PC-3 (cell line): ENCODE measurements at regions not wholly inside any gene's neighbourhood (a gene's known extent, or its start where the extent isn't known, plus 50 kb on each side); places are given as distances from the start of the nearest gene placed in this dataset.

Source experiments
- EZH2 ChIP-seq: fragments of 300-600 bp; sonication (generic); IDR thresholded peaks from one replicate; pipeline ENCODE4 v1.6.1; 2017; ENCODE audit warnings: antibody characterized with exemption, mild to moderate bottlenecking, low read length; ENCODE audit not compliant: unreplicated experiment
- EZH2phosphoT487 ChIP-seq: fragments of 300-600 bp; sonication (generic); IDR thresholded peaks from 2 replicates; pipeline ENCODE4 v1.6.1; 2018; ENCODE audit warnings: mild to moderate bottlenecking, antibody characterized with exemption, low read length, borderline replicate concordance
- TF ChIP-seq, protein P1 (sequence below): fragments of 300-600 bp; sonication (generic); conservative IDR thresholded peaks from 2 replicates; pipeline ENCODE4 v1.5.1; 2017; ENCODE audit warnings: antibody characterized with exemption, low read depth, mild to moderate bottlenecking, low read length

DNA sequence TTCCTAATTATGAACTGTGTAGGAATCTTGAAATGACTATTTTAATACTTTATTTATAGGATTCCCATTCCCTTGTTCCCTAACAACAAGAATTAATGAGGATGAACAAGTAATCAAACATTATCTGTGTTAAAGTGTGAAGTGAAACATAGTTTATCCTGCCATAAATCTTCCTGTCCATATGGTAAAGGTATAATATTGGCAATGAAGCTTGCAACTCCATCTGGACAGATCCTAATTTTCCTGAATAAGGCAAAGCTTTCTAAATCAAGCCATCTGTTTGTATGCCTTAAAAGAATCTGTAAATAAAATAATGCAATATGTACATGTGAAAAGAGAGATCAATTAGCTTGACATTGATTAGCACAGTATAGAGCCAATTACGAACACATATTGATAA, 529.0 kb downstream of the ANKRD7 start:
- TF ChIP-seq, protein P1, sequence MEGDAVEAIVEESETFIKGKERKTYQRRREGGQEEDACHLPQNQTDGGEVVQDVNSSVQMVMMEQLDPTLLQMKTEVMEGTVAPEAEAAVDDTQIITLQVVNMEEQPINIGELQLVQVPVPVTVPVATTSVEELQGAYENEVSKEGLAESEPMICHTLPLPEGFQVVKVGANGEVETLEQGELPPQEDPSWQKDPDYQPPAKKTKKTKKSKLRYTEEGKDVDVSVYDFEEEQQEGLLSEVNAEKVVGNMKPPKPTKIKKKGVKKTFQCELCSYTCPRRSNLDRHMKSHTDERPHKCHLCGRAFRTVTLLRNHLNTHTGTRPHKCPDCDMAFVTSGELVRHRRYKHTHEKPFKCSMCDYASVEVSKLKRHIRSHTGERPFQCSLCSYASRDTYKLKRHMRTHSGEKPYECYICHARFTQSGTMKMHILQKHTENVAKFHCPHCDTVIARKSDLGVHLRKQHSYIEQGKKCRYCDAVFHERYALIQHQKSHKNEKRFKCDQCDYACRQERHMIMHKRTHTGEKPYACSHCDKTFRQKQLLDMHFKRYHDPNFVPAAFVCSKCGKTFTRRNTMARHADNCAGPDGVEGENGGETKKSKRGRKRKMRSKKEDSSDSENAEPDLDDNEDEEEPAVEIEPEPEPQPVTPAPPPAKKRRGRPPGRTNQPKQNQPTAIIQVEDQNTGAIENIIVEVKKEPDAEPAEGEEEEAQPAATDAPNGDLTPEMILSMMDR: no peak
- TF ChIP-seq EZH2: no peak
- no peak for TF ChIP-seq EZH2phosphoT487
